Smooth muscle cell (in vitro differentiated cells): ENCODE measurements at regions not wholly inside any gene's neighbourhood (a gene's known extent, or its start where the extent isn't known, plus 50 kb on each side); places are given as distances from the start of the nearest gene placed in this dataset.

ENCODE experiments used
- DNase-seq: peaks from one replicate; lab custom pipeline; 2025; ENCODE audit not compliant: unreplicated experiment; lab: John Stamatoyannopoulos, UW
- H2AFZ ChIP-seq: fragments of 200-600 bp; sonication (generic); 2 replicates; pipeline ENCODE4 v1.6.0; 2016; ENCODE audit warnings: antibody characterized with exemption, low read depth, mild to moderate bottlenecking
- H3F3A ChIP-seq: fragments of 200-600 bp; sonication (generic); 2 replicates; pipeline ENCODE4 v1.6.0; 2017; ENCODE audit warnings: antibody characterized with exemption, low read depth
- H3K27ac ChIP-seq: fragments of 200-600 bp; sonication (generic); 2 replicates; pipeline ENCODE4 v1.5.1; 2016; ENCODE audit warnings: low read depth, mild to moderate bottlenecking
- H3K27me3 ChIP-seq: fragments of 200-600 bp; sonication (generic); 2 replicates; pipeline ENCODE4 v1.6.1; 2016; ENCODE audit warnings: low read depth, mild to moderate bottlenecking
- H3K36me3 ChIP-seq: fragments of 200-600 bp; sonication (generic); 2 replicates; pipeline ENCODE4 v1.5.1; 2016; ENCODE audit warnings: low read depth
- H3K4me1 ChIP-seq: fragments of 200-600 bp; sonication (generic); 2 replicates; pipeline ENCODE4 v1.5.1; 2016; ENCODE audit warnings: low read depth
- H3K4me2 ChIP-seq: fragments of 200-600 bp; sonication (generic); 2 replicates; pipeline ENCODE4 v1.6.0; 2016; ENCODE audit warnings: mild to moderate bottlenecking
- H3K4me3 ChIP-seq: fragments of 200-600 bp; sonication (generic); 2 replicates; pipeline ENCODE4 v1.5.1; 2016; ENCODE audit warnings: mild to moderate bottlenecking
- H3K79me2 ChIP-seq: fragments of 200-600 bp; sonication (generic); 2 replicates; pipeline ENCODE4 v1.6.0; 2016; ENCODE audit warnings: low read depth, mild to moderate bottlenecking
- H3K9ac ChIP-seq: fragments of 200-600 bp; sonication (generic); 2 replicates; pipeline ENCODE4 v1.6.0; 2016; ENCODE audit warnings: low read depth
- H3K9me3 ChIP-seq: fragments of 200-600 bp; sonication (generic); replicated peaks from 2 replicates; pipeline ENCODE4 v1.5.1; 2016; ENCODE audit warnings: low read depth
- H4K20me1 ChIP-seq: fragments of 200-600 bp; sonication (generic); 2 replicates; pipeline ENCODE4 v1.6.0; 2016; ENCODE audit warnings: low read depth
- WGBS: methylation state at CpG from one replicate; pipeline ENCODE4 v1.1.7; 2016; ENCODE audit warnings: low lambda C conversion rate; 5-methylcytosine and 5-hydroxymethylcytosine counted together
- TF ChIP-seq, protein P1 (sequence below): fragments of 200-600 bp; sonication (generic); IDR thresholded peaks from 2 replicates; pipeline ENCODE4 v1.5.1; 2017; ENCODE audit warnings: borderline replicate concordance, mild to moderate bottlenecking, antibody characterized with exemption; ENCODE audit not compliant: insufficient read depth, poor library complexity, severe bottlenecking

DNA sequence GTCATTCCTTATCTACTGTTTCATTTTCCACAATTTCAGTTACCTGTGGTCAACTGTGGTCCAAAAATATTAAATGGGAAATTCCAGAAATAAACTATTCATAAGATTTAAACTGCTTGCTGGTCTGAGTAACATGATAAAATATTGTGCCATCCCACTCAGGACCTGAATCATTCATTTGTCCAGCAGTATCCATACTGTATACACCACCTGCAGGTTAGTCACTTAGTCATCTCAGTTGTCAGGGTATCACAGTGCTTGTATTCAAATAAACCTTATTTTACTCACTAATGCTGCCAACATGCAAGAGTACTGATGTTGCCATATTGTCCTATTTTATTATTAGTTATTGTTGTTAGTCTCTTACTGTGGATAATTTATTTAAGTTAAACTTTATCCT lies 139.7 kb downstream of the FBXO4 start:
- TF ChIP-seq, protein P1, sequence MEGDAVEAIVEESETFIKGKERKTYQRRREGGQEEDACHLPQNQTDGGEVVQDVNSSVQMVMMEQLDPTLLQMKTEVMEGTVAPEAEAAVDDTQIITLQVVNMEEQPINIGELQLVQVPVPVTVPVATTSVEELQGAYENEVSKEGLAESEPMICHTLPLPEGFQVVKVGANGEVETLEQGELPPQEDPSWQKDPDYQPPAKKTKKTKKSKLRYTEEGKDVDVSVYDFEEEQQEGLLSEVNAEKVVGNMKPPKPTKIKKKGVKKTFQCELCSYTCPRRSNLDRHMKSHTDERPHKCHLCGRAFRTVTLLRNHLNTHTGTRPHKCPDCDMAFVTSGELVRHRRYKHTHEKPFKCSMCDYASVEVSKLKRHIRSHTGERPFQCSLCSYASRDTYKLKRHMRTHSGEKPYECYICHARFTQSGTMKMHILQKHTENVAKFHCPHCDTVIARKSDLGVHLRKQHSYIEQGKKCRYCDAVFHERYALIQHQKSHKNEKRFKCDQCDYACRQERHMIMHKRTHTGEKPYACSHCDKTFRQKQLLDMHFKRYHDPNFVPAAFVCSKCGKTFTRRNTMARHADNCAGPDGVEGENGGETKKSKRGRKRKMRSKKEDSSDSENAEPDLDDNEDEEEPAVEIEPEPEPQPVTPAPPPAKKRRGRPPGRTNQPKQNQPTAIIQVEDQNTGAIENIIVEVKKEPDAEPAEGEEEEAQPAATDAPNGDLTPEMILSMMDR = no peak
- no peak overlapping the region for H3K4me3 ChIP-seq
- H2AFZ ChIP-seq = no peak overlapping the region
- no peaks in the 10 kb centered on the region for H3K4me1 ChIP-seq
- no peaks in the 10 kb centered on the region for H3F3A ChIP-seq
- H3K36me3 ChIP-seq = no peaks in the 10 kb centered on the region
- H3K9me3 ChIP-seq = no peaks in the 10 kb centered on the region
- H3K27me3 ChIP-seq = no peaks in the 10 kb centered on the region
- no peak overlapping the region for H3K27ac ChIP-seq
- H3K79me2 ChIP-seq = no peaks in the 10 kb centered on the region
- H3K4me2 ChIP-seq = no peak overlapping the region
- H4K20me1 ChIP-seq = no peaks in the 10 kb centered on the region
- no peak overlapping the region for H3K9ac ChIP-seq
- no peak for DNase-seq

DNA sequence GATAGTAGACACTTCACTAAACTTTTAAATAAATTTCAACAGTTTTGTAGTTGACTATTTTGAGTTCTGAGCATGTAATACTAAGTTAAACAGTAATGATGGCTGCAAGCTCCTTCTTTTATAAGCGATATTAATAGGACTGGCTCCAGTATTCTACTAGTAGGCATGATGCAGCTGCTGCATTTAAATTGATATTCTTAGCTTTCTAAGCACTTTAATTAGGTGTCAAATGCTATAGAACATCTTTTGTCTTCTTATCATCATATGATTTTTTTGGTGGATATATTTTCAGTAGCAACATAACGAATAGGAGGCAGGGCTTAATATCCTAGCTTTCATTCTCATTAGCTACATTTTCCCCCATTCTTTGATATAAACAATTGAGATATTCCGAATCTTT lies 141.1 kb downstream of the FBXO4 start:
- Histone ChIP-seq H4K20me1 (no peaks in the 10 kb centered on the region), H3F3A (no peaks in the 10 kb centered on the region), H3K27ac (no peak overlapping the region), H3K27me3 (no peaks in the 10 kb centered on the region), H3K4me2 (no peak overlapping the region), H2AFZ (no peak overlapping the region), H3K4me1 (no peaks in the 10 kb centered on the region), H3K79me2 (no peaks in the 10 kb centered on the region), H3K9me3 (no peaks in the 10 kb centered on the region), H3K9ac (no peak overlapping the region), H3K36me3 (no peaks in the 10 kb centered on the region), H3K4me3 (no peak overlapping the region)
- TF ChIP-seq, protein P1 = no peak
- 94% methylated on average over 3 of the region's 3 CpGs for WGBS
- no peak for DNase-seq

DNA sequence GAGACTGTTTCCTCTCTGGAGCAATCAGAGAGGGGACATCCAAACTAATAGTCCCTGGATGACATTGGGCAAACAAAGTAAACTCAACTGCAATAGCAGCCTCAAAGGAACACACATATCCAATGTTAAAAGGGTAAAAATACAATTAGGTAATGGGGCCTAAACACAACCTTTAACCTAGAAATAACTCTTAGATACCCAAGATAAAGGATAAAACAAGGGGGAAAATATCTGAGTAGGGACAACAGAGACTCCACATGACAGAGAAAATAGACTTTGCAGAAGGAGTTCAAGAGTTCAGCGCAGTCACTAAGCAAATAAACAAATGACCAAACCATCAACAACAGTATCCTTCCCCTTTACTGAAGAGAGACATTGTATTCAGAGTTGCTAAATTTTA lies 149.3 kb downstream of the FBXO4 start:
- TF ChIP-seq, protein P1 = no peak
- H3K4me3 ChIP-seq = no peak overlapping the region
- no peaks in the 10 kb centered on the region for H3F3A ChIP-seq
- H4K20me1 ChIP-seq = no peaks in the 10 kb centered on the region
- H3K4me1 ChIP-seq = no peaks in the 10 kb centered on the region
- WGBS = 85% methylated on average over 1 of the region's 1 CpG
- H3K36me3 ChIP-seq = no peaks in the 10 kb centered on the region
- no peak overlapping the region for H2AFZ ChIP-seq
- no peak for DNase-seq
- no peaks in the 10 kb centered on the region for H3K9me3 ChIP-seq
- no peaks in the 10 kb centered on the region for H3K79me2 ChIP-seq
- H3K27ac ChIP-seq = no peak overlapping the region
- H3K27me3 ChIP-seq = no peaks in the 10 kb centered on the region
- H3K4me2 ChIP-seq = no peak overlapping the region
- H3K9ac ChIP-seq = no peak overlapping the region

DNA sequence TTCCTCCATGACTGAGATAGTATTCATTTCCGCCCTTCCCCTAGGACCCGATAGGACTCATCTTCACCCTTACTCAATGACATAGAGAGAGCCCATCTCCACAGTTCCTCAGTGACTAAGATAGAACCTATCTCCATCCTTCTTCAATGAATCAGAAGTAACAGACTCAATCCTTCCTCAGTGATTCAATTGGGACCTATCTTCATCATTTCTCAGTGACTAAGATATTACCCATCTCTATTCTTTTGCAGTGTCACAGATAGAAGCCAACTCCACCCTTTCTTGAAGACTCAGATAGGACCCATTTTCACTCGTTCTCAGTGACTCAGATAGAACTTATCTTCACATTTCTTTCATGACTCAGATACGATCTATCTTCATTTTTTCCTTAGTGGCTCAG lies 164.6 kb downstream of the FBXO4 start:
- Histone ChIP-seq H3K4me2 (no peak overlapping the region), H3K4me1 (no peaks in the 10 kb centered on the region), H3K9ac (no peak overlapping the region), H3K27me3 (no peaks in the 10 kb centered on the region), H3K9me3 (no peaks in the 10 kb centered on the region), H3K36me3 (no peaks in the 10 kb centered on the region), H4K20me1 (no peaks in the 10 kb centered on the region), H3K4me3 (no peak overlapping the region), H3K27ac (no peak overlapping the region), H3F3A (no peaks in the 10 kb centered on the region), H2AFZ (no peak overlapping the region), H3K79me2 (no peaks in the 10 kb centered on the region)
- no peak for DNase-seq
- 78% methylated on average over 4 of the region's 4 CpGs for WGBS
- TF ChIP-seq, protein P1 = no peak
